Glutamatergic neuron (in vitro differentiated cells): ENCODE measurements at regions not wholly inside any gene's neighbourhood (a gene's known extent, or its start where the extent isn't known, plus 50 kb on each side); places are given as distances from the start of the nearest gene placed in this dataset.

Experiments
- DNase-seq: peaks from one replicate; pipeline ENCODE4 v3.0.0; 2022
- H3K27ac Mint-ChIP-seq: one replicate; pipeline ENCODE4 v1.8.0; 2020; ENCODE audit warnings: mild to moderate bottlenecking, mixed read lengths, inconsistent platforms; ENCODE audit not compliant: unreplicated experiment
- H3K27me3 Mint-ChIP-seq: one replicate; pipeline ENCODE4 v1.8.0; 2020; ENCODE audit warnings: mild to moderate bottlenecking, moderate library complexity, mixed read lengths, inconsistent platforms; ENCODE audit not compliant: unreplicated experiment
- H3K36me3 Mint-ChIP-seq: one replicate; pipeline ENCODE4 v1.8.0; 2020; ENCODE audit warnings: mild to moderate bottlenecking, mixed read lengths, inconsistent platforms; ENCODE audit not compliant: unreplicated experiment
- H3K4me1 Mint-ChIP-seq: one replicate; pipeline ENCODE4 v1.8.0; 2020; ENCODE audit warnings: mild to moderate bottlenecking, low read depth, mixed read lengths, inconsistent platforms; ENCODE audit not compliant: unreplicated experiment
- H3K4me3 Mint-ChIP-seq: one replicate; pipeline ENCODE4 v1.8.0; 2020; ENCODE audit warnings: mild to moderate bottlenecking, mixed read lengths, inconsistent platforms; ENCODE audit not compliant: unreplicated experiment
- H3K9me3 Mint-ChIP-seq: one replicate; pipeline ENCODE4 v1.8.0; 2020; ENCODE audit warnings: mild to moderate bottlenecking, moderate library complexity, mixed read lengths, inconsistent platforms; ENCODE audit not compliant: unreplicated experiment
- CTCF ChIP-seq: fragments of 200-600 bp; sonication (generic); IDR thresholded peaks from one replicate; pipeline ENCODE4 v1.5.0; 2021; ENCODE audit not compliant: partially characterized antibody, unreplicated experiment

- Mint-ChIP-seq H3K4me3 (no peak overlapping the region), H3K36me3 (peaks cover 5% of the 10 kb centered on the region), H3K27me3 (peaks cover 3% of the 10 kb centered on the region), H3K4me1 (peaks cover 5% of the 10 kb centered on the region), H3K27ac (no peak overlapping the region), H3K9me3 (no peaks in the 10 kb centered on the region)
- TF ChIP-seq CTCF, result no peak
- DNase-seq, result no peak
Measured at GRCh38 chr1:34682452-34683223, 72.2 kb upstream of the GJB5 start.

- Mint-ChIP-seq H3K27me3 (peaks cover 3% of the 10 kb centered on the region), H3K9me3 (peaks cover 2% of the 10 kb centered on the region), H3K4me1 (peaks cover 5% of the 10 kb centered on the region), H3K36me3 (peaks cover 5% of the 10 kb centered on the region), H3K4me3 (no peak overlapping the region), H3K27ac (no peak overlapping the region)
- TF ChIP-seq CTCF, result no peak
- DNase-seq, result no peak
Measured at GRCh38 chr1:34683616-34684015, 71.2 kb upstream of the GJB5 start.

GRCh38 chr1:34684266-34684665 lies 70.6 kb upstream of the GJB5 start:
- no peak for DNase-seq
- peaks cover 3% of the 10 kb centered on the region for H3K27me3 Mint-ChIP-seq
- H3K9me3 Mint-ChIP-seq, result peaks cover 2% of the 10 kb centered on the region
- peaks cover 5% of the 10 kb centered on the region for H3K36me3 Mint-ChIP-seq
- no peak for TF ChIP-seq CTCF
- H3K4me1 Mint-ChIP-seq, result peaks cover 5% of the 10 kb centered on the region
- no peak overlapping the region for H3K4me3 Mint-ChIP-seq
- no peak overlapping the region for H3K27ac Mint-ChIP-seq

GRCh38 chr1:34685225-34685624 lies 69.6 kb upstream of the GJB5 start:
- Mint-ChIP-seq H3K9me3 (peaks cover 2% of the 10 kb centered on the region), H3K27me3 (peaks cover 3% of the 10 kb centered on the region), H3K4me1 (peaks cover 5% of the 10 kb centered on the region), H3K4me3 (no peak overlapping the region), H3K27ac (no peak overlapping the region), H3K36me3 (peaks cover 5% of the 10 kb centered on the region)
- no peak for TF ChIP-seq CTCF
- DNase-seq, result no peak

GRCh38 chr1:34686531-34686930 lies 68.3 kb upstream of the GJB5 start:
- Mint-ChIP-seq H3K27me3 (peaks cover 3% of the 10 kb centered on the region), H3K27ac (no peak overlapping the region), H3K4me3 (no peak overlapping the region), H3K9me3 (peaks cover 2% of the 10 kb centered on the region), H3K4me1 (peaks cover 5% of the 10 kb centered on the region), H3K36me3 (peaks cover 5% of the 10 kb centered on the region)
- DNase-seq, result no peak
- no peak for TF ChIP-seq CTCF
